Stimulated activated CD4-positive, alpha-beta T cell treated with anti-CD3 and anti-CD28 coated beads, Interleukin-12 subunit alpha, Interleukin-12 subunit beta, amount 100 ng/mL, for 4 hours (primary cell): ENCODE measurements at regions not wholly inside any gene's neighbourhood (a gene's known extent, or its start where the extent isn't known, plus 50 kb on each side); places are given as distances from the start of the nearest gene placed in this dataset.

Source experiments
- DNase-seq: peaks from one replicate; pipeline ENCODE4 v3.0.0-alpha.2; 2020

DNA sequence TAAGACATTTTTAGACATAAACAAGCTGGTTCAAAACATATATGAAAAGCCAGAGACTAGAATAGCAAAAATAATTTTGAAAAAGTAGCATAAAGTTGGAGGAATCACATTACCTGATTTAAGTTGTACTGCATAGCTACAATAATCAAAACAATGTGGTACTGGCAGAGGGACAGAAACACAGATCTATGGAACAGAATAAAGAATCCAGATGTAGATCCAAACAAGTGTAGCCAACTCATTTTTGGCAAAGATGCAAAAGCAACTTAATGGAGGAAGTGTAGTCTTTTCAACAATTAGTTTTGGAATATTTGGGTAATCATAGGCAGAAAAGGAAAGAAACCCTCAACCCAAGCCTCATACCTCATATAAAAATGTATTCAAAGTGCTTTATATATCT is 278.7 kb upstream of the ZNF521 start:
- no peak for DNase-seq

DNA sequence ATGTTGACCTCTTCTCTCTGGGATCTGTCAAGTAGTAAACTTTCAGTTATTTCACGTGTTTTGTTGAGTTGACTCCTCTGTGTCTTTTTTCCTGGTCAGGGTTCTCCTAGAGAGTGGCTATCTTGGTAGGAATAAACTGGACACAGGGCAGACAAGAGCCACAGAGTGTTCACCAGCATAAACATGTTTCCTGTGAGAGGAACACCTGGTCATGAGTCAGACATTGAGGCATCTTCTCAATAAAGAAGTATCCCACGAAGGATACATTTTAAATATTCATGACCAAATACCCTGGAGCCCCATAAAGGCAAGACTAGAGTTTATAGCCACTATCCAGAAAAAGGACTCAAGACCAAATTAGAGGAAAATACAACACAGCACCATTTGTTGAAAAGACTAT is 269.7 kb upstream of the ZNF521 start:
- DNase-seq = no peak

DNA sequence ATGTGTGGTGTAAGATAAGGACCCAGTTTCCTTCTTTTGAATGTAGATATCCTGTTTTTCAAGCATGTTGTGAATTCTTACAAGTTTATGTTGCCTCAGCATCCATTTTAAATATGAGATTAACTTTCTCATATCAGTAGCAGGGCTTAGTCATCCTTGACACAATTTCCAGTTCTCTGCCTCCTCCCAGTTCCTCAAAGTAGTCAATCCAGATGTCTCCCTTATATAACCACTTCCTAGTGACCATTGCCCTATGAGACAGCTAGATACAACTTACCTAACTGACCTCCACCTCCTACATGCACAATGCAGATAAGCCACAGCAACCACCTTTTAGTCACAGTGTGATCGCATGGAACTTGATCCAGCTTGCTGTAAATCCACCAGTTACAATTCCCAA is 269.2 kb upstream of the ZNF521 start:
- DNase-seq = no peak

DNA sequence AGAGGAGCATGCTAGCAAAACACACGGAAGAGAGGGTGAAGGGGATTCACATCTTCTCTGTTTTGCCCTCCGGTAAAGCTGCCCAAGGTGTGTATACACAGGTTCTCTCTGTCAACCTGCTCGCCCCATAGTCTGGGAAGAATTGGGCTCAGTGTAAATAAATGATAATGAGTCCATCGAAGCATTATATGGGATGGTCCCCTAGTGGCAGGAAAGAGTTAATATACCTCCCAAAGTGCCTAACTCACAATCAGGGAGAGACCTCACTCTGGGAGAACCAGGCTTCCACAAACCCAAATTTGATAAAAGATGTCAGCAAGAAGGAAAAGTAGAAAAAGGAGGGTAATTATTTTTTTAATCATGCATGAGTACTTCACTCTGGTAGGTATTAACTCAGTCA is 262.2 kb upstream of the ZNF521 start:
- DNase-seq = no peak

DNA sequence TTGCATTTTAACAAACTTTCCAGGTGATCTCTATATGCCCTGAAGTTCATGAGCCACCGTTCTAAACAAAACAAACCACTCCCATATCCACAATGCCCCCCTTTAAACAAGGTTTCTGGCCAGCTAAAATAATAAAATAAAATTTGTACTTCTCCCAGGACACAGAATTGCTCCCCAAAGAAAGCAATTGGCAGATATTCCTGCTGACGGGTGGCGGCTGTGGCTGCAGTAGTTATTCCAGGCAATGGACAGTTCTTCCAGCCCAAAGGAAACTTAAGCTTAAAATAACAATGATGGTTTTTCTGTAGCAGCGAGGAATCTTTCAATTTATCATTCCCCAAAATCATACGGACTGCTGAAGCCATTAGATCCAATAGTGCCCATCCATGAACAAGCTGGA is 260.5 kb upstream of the ZNF521 start:
- no peak for DNase-seq

DNA sequence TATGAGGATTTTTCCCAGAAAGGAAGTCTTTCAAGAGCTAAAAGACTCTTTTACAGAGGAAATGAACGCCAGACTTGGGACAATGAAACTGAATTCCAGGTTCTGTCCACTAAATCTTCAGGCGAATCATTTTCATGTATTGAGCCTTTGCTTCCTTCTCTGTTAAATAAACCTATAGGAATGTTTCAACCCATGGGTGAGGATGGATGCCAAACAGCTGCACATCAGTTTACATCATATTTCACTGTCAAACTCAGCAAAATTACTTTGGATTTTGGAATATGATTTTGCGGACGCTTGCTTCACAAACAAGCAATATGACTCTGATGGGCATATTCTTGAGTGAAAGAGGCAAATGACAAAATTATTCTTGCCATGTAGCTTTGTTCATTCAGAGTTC is 256.1 kb upstream of the ZNF521 start:
- DNase-seq = no peak

DNA sequence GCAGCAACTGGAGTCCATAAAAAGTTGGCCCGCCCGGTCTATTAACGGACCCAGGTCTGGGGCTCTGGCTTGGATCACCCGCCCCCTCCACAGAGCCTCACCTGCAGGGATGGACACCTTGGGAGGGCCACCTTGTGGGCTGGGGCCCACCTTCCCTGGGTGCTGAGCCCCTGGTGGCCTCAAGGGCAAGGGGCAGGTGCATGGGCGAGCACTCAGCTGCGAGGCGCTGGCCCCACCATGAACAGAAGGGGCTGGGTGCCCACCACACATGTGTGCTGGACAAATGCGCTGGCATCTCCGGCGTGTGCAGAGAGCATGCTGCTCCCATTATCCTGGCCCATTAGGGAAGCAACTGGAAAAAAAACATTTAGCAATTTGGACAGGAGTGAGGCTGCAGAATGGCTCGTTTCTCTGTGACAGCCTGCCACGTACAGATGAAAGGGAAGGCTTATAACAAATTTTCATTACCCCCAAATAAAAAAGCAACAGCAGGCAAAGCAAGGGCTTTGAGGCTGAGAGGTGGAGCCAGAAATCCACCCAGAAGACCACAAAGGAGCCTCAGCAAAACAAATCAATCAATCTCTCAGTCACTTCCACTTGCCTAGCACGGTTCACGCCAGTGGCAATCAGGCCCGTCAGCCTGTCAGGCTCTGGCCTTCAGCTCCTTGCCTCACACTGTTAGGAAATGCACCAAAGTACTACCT is 253.1 kb upstream of the ZNF521 start:
- DNase-seq = no peak

DNA sequence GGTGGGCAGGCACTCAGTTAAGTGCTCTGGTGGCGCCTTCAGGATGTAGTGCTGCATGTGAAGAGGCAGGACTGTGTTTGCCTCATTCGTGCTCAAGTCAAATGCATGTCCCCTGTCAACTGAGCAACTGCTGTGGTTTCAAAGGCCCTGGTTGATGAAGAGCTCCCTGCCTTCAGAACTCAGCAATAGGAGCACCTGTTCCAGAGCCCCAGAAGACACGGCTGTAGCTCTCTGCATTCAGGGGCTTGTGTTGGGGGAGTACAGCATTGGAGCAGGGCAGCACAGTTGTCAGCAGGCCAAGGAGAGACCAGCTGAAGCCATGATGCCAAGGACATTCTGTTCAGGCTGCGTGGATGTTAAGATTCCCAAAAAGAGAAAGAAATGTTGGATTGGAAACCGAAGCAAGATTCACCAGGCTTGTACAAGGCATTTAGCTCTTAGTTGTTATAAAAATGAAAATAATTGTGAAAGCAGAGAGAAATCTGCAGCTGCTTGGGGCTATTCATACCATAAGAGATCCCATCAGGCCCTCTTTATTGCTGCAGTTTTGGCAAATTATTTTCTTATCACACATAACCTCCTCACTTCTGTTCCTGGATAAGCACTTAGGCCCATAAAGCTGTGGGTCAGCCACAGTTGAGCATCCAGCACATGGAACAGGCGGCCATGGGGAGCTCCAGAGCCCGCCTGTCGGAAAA is 252.4 kb upstream of the ZNF521 start:
- DNase-seq = no peak

DNA sequence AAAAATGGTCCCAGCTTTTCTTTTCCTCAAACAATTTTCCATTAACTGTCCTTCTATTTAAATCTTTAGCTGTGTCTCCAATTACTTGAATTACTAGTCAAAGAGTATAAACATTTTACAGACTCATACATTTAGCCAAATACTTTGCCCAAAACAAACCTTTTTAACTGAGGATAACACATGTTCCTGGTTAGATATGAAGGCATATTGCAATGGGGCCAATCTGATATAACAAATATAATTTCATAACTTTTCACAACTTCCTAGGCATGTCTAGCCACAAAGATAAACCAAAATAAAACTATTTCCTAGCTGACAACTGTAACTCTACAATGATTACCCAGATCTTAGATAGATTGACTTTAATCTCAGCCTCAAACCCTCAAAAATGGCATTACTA is 247.5 kb upstream of the ZNF521 start:
- no peak for DNase-seq

DNA sequence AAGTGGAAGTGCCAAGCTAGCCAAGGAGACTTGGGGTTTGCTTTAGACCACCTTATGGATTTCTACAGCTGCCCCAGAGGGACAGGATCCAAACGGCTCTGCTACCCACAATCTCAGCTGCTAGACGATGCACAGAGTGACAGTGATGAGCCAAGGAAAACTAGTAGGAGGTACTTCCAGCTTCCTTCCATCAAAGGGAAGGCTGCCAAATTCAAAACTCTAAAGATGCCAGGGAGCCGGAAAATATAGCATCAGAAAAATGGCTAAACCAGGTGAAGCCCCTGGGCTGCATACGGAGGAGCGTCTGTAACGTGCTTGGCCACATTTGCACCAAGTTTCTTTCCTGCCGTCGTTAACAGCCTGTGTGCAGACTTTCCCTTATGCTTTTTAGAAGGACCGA is 245.5 kb upstream of the ZNF521 start:
- DNase-seq = no peak

DNA sequence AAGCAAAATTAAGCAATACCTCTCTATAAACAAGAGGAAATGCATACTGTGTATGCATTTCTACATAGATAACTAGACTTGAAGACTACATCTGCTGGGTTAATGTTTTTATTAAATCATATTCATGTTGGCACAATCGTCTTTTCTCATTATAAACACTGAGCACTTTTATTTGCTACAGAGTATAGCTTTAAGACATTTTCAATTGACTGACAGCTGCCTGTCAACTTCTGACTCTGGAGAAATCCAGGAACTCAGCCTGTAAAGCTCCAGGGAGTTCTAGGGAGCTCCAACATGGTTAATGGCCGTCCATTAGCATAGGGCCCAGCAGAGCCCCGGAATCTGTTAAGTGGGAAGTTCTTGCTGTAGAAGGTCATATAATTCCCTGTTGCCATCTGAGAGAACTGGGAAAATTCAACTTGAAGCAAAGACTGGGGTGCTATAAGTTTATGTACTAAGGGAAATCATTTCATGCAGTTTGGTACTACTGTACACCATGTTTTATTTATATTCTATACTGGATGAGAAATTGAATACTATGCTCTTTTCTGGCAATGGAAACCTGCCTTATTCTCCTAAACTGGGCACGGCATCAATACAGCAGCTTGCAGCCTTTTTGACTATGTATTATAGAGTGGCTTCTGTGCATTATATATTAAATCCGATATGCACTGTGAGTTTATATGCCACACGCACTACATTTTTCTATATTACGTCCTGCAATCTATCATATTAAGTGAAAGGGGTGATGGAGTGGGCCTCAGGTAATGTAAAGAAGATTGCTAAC is 243.5 kb upstream of the ZNF521 start:
- DNase-seq = no peak

DNA sequence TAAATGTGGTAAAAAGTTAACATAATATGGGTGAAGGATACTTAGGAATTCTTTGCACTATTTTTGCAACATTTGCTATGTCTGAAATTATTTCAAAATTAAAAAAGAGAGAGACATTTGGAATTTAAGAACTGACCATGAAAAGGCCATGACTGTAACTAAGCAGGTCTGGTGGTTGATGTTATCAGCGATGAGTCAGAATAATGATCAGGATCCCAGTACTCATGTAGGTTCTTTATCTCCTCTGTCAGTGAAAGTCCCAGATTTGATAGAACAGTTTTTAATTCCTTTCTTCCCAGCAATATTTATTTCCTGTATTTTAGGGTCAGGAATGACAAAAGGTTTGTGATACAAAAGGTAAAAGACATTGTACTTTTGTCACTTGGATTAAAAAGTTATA is 242.4 kb upstream of the ZNF521 start:
- DNase-seq = no peak

DNA sequence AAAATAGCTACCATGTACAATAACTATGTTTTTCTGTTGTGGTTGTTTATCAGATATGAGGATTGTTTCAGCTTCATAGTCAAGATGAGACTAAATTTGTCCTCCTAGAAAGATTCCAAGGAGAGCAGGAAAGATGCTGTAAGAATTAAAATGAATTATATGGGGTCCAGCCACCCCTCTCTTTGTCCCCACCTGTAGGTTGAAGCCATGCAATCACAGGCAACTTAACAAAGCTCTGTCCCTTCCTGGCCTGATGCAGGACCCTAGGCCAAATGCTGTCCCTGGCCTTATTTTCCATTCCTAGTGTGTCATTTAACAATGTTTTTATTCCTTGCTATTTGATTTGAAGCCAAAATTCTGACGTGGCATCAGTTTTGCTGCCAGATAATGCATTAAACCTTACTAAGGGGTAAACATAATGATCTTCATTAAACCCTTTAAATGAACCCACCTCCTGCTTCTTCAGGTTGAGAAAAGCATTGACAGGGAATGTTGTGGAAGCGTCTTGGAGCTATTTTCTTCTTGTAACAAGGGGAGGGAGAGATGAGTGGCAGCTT is 240.9 kb upstream of the ZNF521 start:
- no peak for DNase-seq

DNA sequence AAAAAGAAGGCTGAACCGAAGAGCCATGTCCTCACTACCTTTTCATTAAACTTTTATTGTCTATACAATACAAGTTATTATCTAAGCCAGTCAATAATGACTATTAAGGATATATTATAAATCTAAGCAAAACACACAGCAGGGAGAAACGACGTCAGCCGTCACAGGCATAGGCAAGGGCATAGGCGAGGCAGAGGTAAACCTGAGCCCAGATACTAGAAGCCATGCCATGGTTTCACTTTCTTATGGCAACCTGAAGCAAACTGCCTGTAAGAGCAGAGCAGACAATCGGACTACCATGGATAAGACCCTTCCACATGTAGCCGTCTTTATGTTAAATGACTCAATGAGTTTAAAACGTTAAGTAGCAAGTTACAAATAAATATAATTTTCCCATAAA is 238.5 kb upstream of the ZNF521 start:
- DNase-seq = no peak

DNA sequence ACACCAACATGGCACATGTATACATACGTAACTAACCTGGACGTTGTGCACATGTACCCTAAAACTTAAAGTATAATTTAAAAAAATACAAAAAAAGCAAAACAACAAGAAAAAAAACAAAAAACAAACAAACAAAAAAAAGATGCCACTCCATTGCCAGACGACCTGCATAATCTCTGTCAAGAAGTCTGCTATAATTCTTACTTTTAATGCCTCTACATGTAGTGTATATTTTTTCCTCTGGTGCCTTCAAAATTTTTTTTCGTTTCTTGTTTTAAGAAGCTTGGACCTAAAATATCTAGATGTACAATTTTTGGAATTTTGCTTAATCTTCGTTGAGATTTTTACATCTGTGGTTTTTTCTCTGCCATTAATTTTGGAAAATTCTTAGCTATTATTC is 235.6 kb upstream of the ZNF521 start:
- DNase-seq = no peak

DNA sequence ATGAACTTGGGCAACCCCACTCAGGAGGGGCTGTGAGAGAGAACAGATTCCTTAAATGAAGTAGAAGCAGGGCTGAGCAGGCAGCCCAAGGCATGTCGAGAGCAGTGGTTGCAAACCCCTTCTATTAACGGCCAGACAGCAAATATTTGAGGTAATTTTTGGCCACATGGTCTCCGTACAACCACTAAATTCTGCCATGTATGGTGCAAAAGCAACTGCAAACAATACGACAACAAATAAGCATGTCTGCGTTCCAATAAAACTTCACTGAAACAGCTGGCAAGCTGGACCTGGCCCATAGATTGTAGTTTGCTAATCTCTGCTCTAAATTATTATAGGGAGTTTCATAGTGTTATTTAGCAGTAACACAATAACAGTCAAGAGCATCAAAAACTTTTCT is 217.0 kb upstream of the ZNF521 start:
- no peak for DNase-seq

DNA sequence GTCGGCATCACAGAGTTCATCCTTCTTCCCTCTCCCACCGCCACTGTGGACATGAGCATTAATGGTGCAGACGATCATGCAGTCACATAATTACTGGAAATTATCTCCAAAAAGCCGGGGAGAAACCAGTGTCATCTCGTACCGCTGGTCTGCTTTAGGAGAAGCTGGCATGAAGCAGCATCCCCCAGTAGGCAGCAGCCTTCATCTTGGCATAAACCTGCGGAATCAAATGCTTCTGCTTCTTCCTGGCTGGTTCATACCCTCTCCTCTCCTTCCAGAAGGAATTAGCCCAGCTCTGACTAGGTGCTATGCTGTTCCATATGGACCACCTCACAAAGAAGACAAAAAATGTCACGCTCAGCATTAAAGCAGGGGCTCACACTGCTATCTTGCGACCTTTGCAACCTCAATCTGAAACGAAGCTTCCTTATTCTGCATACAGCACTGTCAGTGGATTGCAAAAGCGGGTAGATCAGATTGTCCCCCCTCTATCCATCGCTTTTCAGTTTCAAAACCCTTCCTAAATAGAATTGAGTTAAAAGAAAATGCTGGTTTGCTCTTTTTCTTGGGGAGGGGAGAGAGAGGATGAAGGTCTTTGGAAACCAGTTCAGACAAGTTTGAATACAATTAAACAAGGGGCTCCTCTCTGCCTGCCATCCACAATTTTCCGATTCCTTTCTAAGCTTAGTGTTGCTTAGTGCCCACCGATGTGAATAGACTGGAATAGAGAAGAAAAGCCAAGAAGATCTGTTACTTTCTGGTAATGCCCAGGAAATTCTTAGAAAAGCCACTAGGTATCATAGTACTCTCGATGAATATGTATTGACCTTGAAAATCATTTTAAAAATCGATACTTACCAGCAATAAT is 212.1 kb upstream of the ZNF521 start:
- DNase-seq = no peak

DNA sequence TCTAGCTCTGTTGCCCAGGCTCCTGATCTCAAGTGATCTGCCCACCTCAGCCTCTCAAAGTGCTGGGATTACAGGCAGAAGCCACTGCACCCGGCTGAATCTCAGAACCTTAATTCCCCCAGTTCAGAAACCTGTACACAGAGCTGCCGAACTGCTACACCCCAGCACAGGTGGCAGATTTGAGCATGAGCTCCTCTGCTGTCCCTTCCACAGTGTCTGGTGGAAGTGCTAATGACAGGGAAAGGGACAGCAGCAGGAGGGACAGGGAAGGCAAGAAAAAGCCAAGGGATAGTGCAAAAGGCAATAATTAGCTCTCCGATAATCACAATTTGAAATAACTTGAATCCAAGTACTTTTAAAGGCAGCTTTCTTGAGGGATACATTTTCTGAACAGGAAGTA is 211.4 kb upstream of the ZNF521 start:
- no peak for DNase-seq

DNA sequence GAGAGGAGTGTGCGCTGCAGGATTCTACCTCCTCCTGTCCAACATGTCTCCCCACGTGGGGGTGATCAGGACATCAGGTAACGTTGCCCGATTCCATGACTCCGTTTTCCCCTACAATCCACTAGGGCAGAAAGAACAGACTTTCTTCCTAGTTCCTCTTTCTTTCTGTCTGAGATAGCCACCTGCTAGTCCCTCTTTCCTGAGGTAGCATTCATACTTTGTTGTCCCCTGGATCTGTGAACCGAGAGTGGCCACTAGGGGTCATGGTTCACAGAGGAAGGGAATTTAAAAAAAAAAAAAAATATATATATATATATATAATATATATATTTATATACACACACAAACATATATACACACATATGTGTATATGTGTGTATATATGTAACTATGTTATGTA is 210.0 kb upstream of the ZNF521 start:
- DNase-seq = no peak

DNA sequence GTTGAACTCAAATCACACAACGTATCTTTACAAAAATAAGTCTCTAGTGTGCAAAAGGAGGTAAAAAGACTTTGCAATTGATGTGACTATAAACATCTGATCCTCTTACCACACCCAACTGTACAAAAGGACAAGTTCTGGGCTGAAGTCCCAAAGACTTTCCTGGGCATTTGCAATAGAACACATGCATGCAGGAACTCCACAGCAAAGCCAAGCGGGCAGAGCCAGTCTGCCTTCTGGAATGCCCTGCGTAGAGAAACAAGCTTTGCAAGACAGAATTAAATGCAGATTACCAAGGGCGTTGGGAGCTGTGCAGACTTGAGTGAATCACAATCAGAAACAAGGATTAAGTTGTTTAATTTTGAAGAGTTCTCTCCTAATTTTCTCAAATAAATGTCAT is 208.4 kb upstream of the ZNF521 start:
- no peak for DNase-seq

DNA sequence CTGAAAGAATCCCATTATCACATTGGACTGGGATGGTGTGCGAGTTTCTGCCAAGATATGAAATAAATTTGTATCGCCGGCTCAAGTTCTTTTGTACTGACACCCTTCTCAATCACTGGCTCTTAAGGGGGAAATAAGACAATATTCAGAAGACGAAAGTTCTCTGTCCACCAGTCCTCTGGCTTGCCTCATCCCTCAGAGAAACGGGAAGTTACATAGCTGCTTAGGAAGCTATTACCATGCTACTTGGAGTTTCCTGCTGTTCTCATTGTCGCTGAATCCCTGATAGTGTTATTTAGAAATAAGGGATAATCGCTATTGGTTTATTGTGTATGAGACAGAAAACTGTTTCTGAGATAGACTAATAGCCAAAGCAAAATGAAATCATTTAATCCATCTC is 205.0 kb upstream of the ZNF521 start:
- no peak for DNase-seq

DNA sequence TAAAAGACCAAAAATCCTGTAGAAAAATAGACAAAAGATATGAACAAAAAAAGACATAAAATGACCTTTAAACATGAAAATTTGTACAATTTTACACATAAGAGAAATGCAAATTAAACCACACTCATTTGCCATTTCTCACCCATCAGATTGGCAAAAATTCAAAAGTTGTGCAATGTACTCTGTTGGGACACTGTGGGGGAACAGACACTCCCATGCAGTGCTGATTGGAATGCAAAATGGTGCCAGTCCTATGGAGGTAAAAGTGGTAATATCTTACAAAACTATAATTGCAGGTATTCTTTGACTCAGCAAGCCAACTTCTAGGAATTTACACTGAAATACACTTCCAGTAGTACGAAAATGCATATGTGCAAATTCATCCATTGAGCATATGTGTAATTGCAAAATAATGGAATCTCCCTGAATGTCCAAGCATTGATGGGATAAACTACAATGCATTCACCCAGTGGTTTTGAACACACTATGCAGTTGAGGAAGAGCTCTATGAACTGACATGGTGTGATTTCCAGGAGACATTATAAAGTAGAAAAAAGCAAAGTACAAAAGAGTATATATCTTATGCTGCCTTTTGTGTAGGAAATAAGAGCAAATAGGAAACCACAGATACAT is 201.8 kb upstream of the ZNF521 start:
- DNase-seq = no peak
